GM12878 (cell line): ENCODE measurements at regions not wholly inside any gene's neighbourhood (a gene's known extent, or its start where the extent isn't known, plus 50 kb on each side); places are given as distances from the start of the nearest gene placed in this dataset.

Experiments
- ATAC-seq: fragments of 200-7000 bp; cut with Tn5 transposase; 3 replicates; pipeline ENCODE4 v1.9.1; 2020; ENCODE audit warnings: mild to moderate bottlenecking, moderate library complexity
- BruUV-seq: library from RNA; stranded (reverse); fragments of 400-500 nt; replicated peaks from 2 replicates; lab custom pipeline; 2021; lab: Mats Ljungman, UMichigan
- CTCF ChIA-PET: fragments of 300-600 bp; sonication (Branson Sonifier 250); formaldehyde crosslinking; extraction: SDS; loops from one replicate; lab custom pipeline; 2021; ENCODE audit warnings: inconsistent platforms; lab: Yijun Ruan, JAX
- POLR2A ChIA-PET: fragments of 350-600 bp; formaldehyde crosslinking; extraction: SDS; loops from one replicate; lab custom pipeline; 2021; ENCODE audit warnings: inconsistent platforms; lab: Charles Lee
- RAD21 ChIA-PET: fragments of 300-600 bp; sonication (Branson Sonifier 250); formaldehyde crosslinking; loops from one replicate; lab custom pipeline; 2023; ENCODE audit warnings: antibody characterized with exemption; ENCODE audit not compliant: unreplicated experiment; lab: Charles Lee
- SMC1A ChIA-PET: fragments of 300-600 bp; sonication (Branson Sonifier 250); formaldehyde crosslinking; loops from one replicate; lab custom pipeline; 2023; ENCODE audit not compliant: unreplicated experiment, uncharacterized antibody; lab: Charles Lee
- DNase-seq: peaks from one replicate; pipeline ENCODE4 v3.0.0-alpha.2; 2011; ENCODE audit warnings: low read depth, low spot score
- FAIRE-seq: peaks from 3 replicates; lab custom pipeline; 2011; peaks lifted over from hg19 to GRCh38; lab: Jason Lieb, UNC
- H2AFZ ChIP-seq: 2 replicates; pipeline ENCODE4 v1.6.0; 2011; ENCODE audit warnings: low read depth, low read length, control low read depth; ENCODE audit not compliant: control insufficient read depth
- H3K27ac ChIP-seq: 2 replicates; pipeline ENCODE4 v1.5.1; 2011; ENCODE audit warnings: control low read depth; ENCODE audit not compliant: control insufficient read depth, insufficient read depth
- H3K27me3 ChIP-seq, 2 experiments: replicated peaks in 1 of 2; 2 replicates each; pipeline versions ENCODE4 v1.6.0 to v1.6.1; 2011; ENCODE audit warnings: low read length in 1 of 2; ENCODE audit not compliant: control insufficient read depth in 2 of 2, insufficient read depth in 2 of 2
- H3K36me3 ChIP-seq, 2 experiments: 2 replicates each; pipeline ENCODE4 v1.5.1; 2011; ENCODE audit warnings: low read length in 1 of 2; ENCODE audit not compliant: control insufficient read depth in 2 of 2, insufficient read depth in 2 of 2
- H3K4me1 ChIP-seq: 2 replicates; pipeline ENCODE4 v1.6.1; 2011; ENCODE audit warnings: mild to moderate bottlenecking, low read length, moderate library complexity, mixed read lengths; ENCODE audit not compliant: control insufficient read depth, insufficient read depth
- H3K4me2 ChIP-seq: 2 replicates; pipeline ENCODE4 v1.6.0; 2011; ENCODE audit warnings: control low read depth; ENCODE audit not compliant: control insufficient read depth, insufficient read depth
- H3K4me3 ChIP-seq: fragments of 200-600 bp; sonication (generic); 2 replicates; pipeline ENCODE4 v1.5.1; 2016
- H3K79me2 ChIP-seq: 2 replicates; pipeline ENCODE4 v1.6.0; 2011; ENCODE audit warnings: low read length; ENCODE audit not compliant: control insufficient read depth, insufficient read depth
- H3K9ac ChIP-seq: 2 replicates; pipeline ENCODE4 v1.8.0; 2011; ENCODE audit warnings: low read length, control low read depth, mixed read lengths; ENCODE audit not compliant: control insufficient read depth, insufficient read depth
- H3K9me3 ChIP-seq: replicated peaks from 3 replicates; pipeline ENCODE4 v1.5.1; 2011; ENCODE audit warnings: mild to moderate bottlenecking, low read length; ENCODE audit not compliant: control insufficient read depth, insufficient read depth
- H4K20me1 ChIP-seq: 2 replicates; pipeline ENCODE4 v1.6.0; 2011; ENCODE audit not compliant: control insufficient read depth, insufficient read depth
- BCLAF1 ChIP-seq: fragments of 450-650 bp; IDR thresholded peaks from 2 replicates; pipeline ENCODE4 v1.6.1; 2017; ENCODE audit warnings: antibody characterized with exemption, mild to moderate bottlenecking, moderate library complexity
- HDAC6 ChIP-seq: fragments of 200-600 bp; sonication (generic); IDR thresholded peaks from one replicate; pipeline ENCODE4 v1.8.0; 2017; ENCODE audit warnings: antibody characterized with exemption; ENCODE audit not compliant: unreplicated experiment
- NFYB ChIP-seq: IDR thresholded peaks from 2 replicates; pipeline ENCODE4 v1.6.1; 2011; ENCODE audit warnings: low read depth, mild to moderate bottlenecking, low read length, improper control_type of control experiment, moderate library complexity; ENCODE audit not compliant: insufficient read depth
- RAD51 ChIP-seq: fragments of 450-650 bp; IDR thresholded peaks from 2 replicates; pipeline ENCODE4 v1.6.1; 2016; ENCODE audit warnings: moderate library complexity, mild to moderate bottlenecking, inconsistent platforms
- WGBS: methylation state at CpG from one replicate; pipeline ENCODE4 v1.1.6; 2016; ENCODE audit warnings: low lambda C conversion rate; ENCODE audit not compliant: insufficient replicate concordance, insufficient coverage; ENCODE audit errors: missing lambda C conversion rate; 5-methylcytosine and 5-hydroxymethylcytosine counted together
- in situ Hi-C: fragments of 300-500 bp; cut with MboI; formaldehyde crosslinking; loops from 9 replicates; pipeline ENCODE4 v1.14.3; 2018; ENCODE audit warnings: mixed read lengths
- intact Hi-C: fragments of 100-400 bp; cut with micrococcal nuclease; formaldehyde crosslinking; loops from one replicate; pipeline ENCODE4 v1.14.2; 2022; ENCODE audit not compliant: unreplicated experiment
- TF ChIP-seq, protein P1 (sequence below): IDR thresholded peaks from 2 replicates; pipeline ENCODE4 v1.6.1; 2011; ENCODE audit warnings: borderline replicate concordance, low read depth, mild to moderate bottlenecking, moderate library complexity, mixed read lengths, low read length; ENCODE audit not compliant: insufficient read depth; ENCODE audit errors: extremely low read length

DNA sequence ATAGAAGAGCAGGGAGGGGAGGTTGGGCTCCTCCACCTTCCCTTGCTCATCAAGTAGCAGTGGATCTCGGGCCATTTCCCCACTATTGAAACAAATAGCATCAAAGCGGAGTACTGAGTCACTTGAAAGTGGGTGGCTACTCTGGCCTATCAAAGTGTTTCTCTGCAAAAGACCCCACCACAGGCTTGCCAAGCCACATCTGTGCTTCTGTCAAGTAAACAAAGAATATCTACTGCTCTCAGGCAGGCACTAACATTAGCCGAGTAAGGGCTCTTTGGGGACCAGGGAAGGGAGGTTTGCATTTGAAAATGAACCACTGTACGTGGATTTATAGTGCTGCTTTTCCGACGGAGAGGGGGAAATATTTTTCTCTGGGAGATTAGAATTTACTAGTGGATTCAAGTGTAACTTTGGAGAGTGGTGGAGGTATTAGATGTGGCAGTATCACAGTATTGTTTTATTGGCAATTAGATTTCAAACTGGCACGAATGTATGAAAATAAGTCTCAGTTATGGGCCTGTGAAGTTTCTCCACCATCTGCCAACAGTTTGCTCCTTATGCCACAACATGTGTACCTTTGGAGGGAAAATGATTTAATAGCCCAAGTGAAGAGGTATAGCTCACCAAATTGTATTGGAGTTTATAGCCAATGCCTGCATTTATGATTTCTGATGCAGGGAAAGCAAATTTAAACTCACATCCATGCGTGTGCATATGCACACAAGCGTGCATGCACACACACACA lies 97.5 kb downstream of the RPS24 start (continued):
- no peak for TF ChIP-seq HDAC6
- TF ChIP-seq NFYB, result no peak

DNA sequence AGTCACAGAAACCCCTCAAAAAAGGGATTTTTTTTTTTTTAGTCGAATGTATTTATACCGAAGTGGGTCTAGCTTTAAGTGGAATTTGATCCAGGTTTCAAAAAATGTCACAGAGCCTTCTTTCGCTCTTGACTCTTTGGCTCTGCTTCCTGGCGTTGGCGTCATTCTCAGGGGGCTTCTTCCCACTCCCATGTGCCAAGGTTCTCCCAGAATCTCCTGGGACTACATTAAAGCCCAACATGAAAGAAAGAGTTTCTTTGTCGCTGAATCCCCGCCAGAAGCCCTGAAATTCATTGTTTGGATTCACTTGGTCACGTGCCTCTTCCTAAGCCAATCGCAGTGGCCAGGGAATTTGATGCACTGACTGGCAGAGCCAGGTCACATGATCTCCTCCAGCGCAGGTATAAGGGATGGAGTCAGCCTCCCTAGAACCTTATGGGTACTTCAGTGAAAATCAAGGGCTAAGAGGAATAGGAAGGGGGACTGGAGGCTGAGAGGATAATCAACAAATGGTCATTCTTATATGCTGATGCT lies 101.2 kb downstream of the RPS24 start:
- DNase-seq (no peak), FAIRE-seq (no peak), ATAC-seq (no peak)
- no peak overlapping the region for H3K27ac ChIP-seq
- ChIA-PET RAD21 (no interaction called here), POLR2A (no interaction called here), CTCF (no interaction called here), SMC1A (interaction anchor here (0.6 kb wide), 2 partner anchors 182 to 620 kb away, joined by 3 read pairs; no protein-coding TSS in a partner anchor)
- H3K79me2 ChIP-seq, result no peaks in the 10 kb centered on the region
- peak; percentile 66 for TF ChIP-seq NFYB
- no peak for TF ChIP-seq BCLAF1
- TF ChIP-seq HDAC6, result no peak
- TF ChIP-seq, protein P1, sequence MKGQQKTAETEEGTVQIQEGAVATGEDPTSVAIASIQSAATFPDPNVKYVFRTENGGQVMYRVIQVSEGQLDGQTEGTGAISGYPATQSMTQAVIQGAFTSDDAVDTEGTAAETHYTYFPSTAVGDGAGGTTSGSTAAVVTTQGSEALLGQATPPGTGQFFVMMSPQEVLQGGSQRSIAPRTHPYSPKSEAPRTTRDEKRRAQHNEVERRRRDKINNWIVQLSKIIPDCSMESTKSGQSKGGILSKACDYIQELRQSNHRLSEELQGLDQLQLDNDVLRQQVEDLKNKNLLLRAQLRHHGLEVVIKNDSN, result peak; percentile 17
- peak; percentile 46; the same call in 1 of the 2 replicates for TF ChIP-seq RAD51
- no peak overlapping the region for H3K9ac ChIP-seq
- H3K36me3 ChIP-seq, result no peaks in the 10 kb centered on the region
- no peak overlapping the region for H2AFZ ChIP-seq
- no peaks in the 10 kb centered on the region for H3K9me3 ChIP-seq
- no TSS peak for BruUV-seq
- H4K20me1 ChIP-seq, result no peaks in the 10 kb centered on the region
- H3K4me2 ChIP-seq, result no peak overlapping the region
- H3K27me3 ChIP-seq, result no peaks in the 10 kb centered on the region
- H3K4me3 ChIP-seq, result no peak overlapping the region
- in situ Hi-C loops (no loop called here), intact Hi-C loops (no loop called here)
- no peaks in the 10 kb centered on the region for H3K4me1 ChIP-seq
- 33% methylated on average over 10 of the region's 10 CpGs for WGBS
